ENCODE measurements at regions not wholly inside any gene's neighbourhood (a gene's known extent, or its start where the extent isn't known, plus 50 kb on each side); places are given as distances from the start of the nearest gene placed in this dataset.

GRCh38 chr7:79984210-79984609, 150.4 kb upstream of the GNAI1 start:
- H3K9ac ChIP-seq = peak overlapping the region; percentile 35
- peak overlapping the region; percentile 79 for H3K4me2 ChIP-seq (ENCODE audit: unreplicated experiment)
- no peaks in the 10 kb centered on the region for H3K27me3 ChIP-seq (replicated peaks; ENCODE audit: insufficient read depth)
- WGBS, 2 experiments (ENCODE audit: low coverage in 1 of 2, low lambda C conversion rate in 2 of 2, missing lambda C conversion rate in 2 of 2) = 2% methylated on average over 2 of the region's 2 CpGs
- no peaks in the 10 kb centered on the region for H3K79me2 ChIP-seq (ENCODE audit: insufficient read depth)
- peaks cover 61% of the 10 kb centered on the region for H3F3A ChIP-seq (ENCODE audit: insufficient read depth)
- no peaks in the 10 kb centered on the region for H3K36me3 ChIP-seq (ENCODE audit: low read depth)
- no peak for TF ChIP-seq EZH2 (IDR thresholded peaks at IDR 0.05; ENCODE audit: insufficient read depth, poor library complexity, severe bottlenecking)
- no peak for TF ChIP-seq EZH2phosphoT487 (IDR thresholded peaks at IDR 0.05; ENCODE audit: insufficient read depth, low read depth)
- no peaks in the 10 kb centered on the region for H3K9me2 ChIP-seq (ENCODE audit: insufficient read depth)
- H3K9me3 ChIP-seq (ENCODE audit: low read depth) = no peaks in the 10 kb centered on the region
- in situ Hi-C loops (cut with MboI) = no loop called here
- peaks cover 84% of the 10 kb centered on the region for H3K4me1 ChIP-seq (ENCODE audit: insufficient read depth)
- H3K27ac ChIP-seq = peak overlapping the region; percentile 82
- peak overlapping the region; percentile 1; the same call in 1 of the 2 replicates for H2AFZ ChIP-seq
- H4K20me1 ChIP-seq (ENCODE audit: insufficient read depth) = no peaks in the 10 kb centered on the region
- 0 out of 2 replicates have a peak overlapping the region, but pooled peaks have one; percentile 10 for H3K4me3 ChIP-seq
- DNase-seq = peak; percentile 63

- in situ Hi-C loops (cut with MboI) = no loop called here
- DNase-seq = peak; percentile 61
- Histone ChIP-seq H3K9me3 (ENCODE audit: low read depth) (no peaks in the 10 kb centered on the region), H4K20me1 (ENCODE audit: insufficient read depth) (no peaks in the 10 kb centered on the region), H3K4me3 (peak overlapping the region; percentile 59), H3K27me3 (replicated peaks; ENCODE audit: insufficient read depth) (no peaks in the 10 kb centered on the region), H3K9me2 (ENCODE audit: insufficient read depth) (no peaks in the 10 kb centered on the region), H3K4me2 (ENCODE audit: unreplicated experiment) (peak overlapping the region; percentile 79), H3K9ac (peak overlapping the region; percentile 61), H2AFZ (peak overlapping the region; percentile 24; the same call in 1 of the 2 replicates), H3F3A (ENCODE audit: insufficient read depth) (peaks cover 61% of the 10 kb centered on the region), H3K27ac (peak overlapping the region; percentile 82), H3K36me3 (ENCODE audit: low read depth) (no peaks in the 10 kb centered on the region), H3K4me1 (ENCODE audit: insufficient read depth) (peaks cover 76% of the 10 kb centered on the region), H3K79me2 (ENCODE audit: insufficient read depth) (no peaks in the 10 kb centered on the region)
- WGBS, 2 experiments (ENCODE audit: low coverage in 1 of 2, low lambda C conversion rate in 2 of 2, missing lambda C conversion rate in 2 of 2) = 0 to 1% methylated on average over 2 of the region's 2 CpGs
- TF ChIP-seq EZH2phosphoT487 (IDR thresholded peaks at IDR 0.05; ENCODE audit: insufficient read depth, low read depth) (no peak), EZH2 (IDR thresholded peaks at IDR 0.05; ENCODE audit: insufficient read depth, poor library complexity, severe bottlenecking) (no peak)
These were observed 152.4 kb upstream of the GNAI1 start for GRCh38 chr7:79982141-79982770.

DNA sequence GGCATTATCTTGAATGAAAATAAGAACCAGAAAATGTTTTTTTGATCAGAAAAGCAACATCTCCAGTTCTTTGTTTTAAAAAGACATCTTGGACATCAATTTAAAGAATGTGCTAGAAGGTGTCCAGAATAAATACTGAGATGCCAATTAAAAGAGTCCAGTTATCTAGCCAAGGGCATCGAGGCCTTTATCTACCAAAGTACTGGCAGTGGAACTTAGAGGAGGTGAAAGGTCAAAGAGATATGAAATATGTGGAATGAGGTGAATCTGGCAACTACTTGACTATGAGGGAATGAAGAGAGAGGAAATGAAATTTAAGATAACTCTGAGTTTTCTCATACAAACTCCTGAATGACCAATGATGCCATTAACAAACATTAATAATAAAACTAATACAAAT, 154.3 kb upstream of the GNAI1 start:
- H3K9me2 ChIP-seq (ENCODE audit: insufficient read depth) = no peaks in the 10 kb centered on the region
- no peak for TF ChIP-seq EZH2phosphoT487 (IDR thresholded peaks at IDR 0.05; ENCODE audit: insufficient read depth, low read depth)
- H3K4me2 ChIP-seq (ENCODE audit: unreplicated experiment) = peak overlapping the region; percentile 49
- peaks cover 55% of the 10 kb centered on the region for H3F3A ChIP-seq (ENCODE audit: insufficient read depth)
- H4K20me1 ChIP-seq (ENCODE audit: insufficient read depth) = no peaks in the 10 kb centered on the region
- H3K4me1 ChIP-seq (ENCODE audit: insufficient read depth) = peaks cover 68% of the 10 kb centered on the region
- WGBS, 2 experiments (ENCODE audit: low coverage in 1 of 2, low lambda C conversion rate in 2 of 2, missing lambda C conversion rate in 2 of 2) = 43 to 67% methylated on average over 1 of the region's 1 CpG
- peak overlapping the region; percentile 37; the same call in 1 of the 2 replicates for H2AFZ ChIP-seq
- no peaks in the 10 kb centered on the region for H3K27me3 ChIP-seq (replicated peaks; ENCODE audit: insufficient read depth)
- H3K9ac ChIP-seq = no peak overlapping the region
- peak overlapping the region; percentile 47 for H3K27ac ChIP-seq
- no peaks in the 10 kb centered on the region for H3K79me2 ChIP-seq (ENCODE audit: insufficient read depth)
- DNase-seq = no peak
- in situ Hi-C loops (cut with MboI) = no loop called here
- no peaks in the 10 kb centered on the region for H3K36me3 ChIP-seq (ENCODE audit: low read depth)
- H3K9me3 ChIP-seq (ENCODE audit: low read depth) = no peaks in the 10 kb centered on the region
- H3K4me3 ChIP-seq = no peak overlapping the region

DNA sequence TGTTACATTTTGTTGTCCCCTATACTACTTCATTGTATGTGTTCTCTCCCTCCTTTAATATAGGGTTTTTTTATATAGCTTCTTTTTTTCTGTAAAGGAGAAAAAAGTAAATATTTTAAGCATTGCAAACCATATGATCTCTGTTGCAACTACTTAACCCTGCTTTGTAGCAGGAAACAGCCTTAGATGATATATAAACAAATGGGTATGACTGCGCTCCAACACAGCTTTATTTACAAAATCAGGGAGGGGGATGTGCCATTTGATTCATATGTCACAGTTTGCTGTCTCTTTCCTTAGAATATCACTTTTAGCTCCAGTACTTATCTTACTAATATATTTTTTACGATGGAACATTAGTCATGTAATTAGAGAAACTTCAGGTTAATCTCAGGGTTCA, 155.2 kb upstream of the GNAI1 start:
- Histone ChIP-seq H3K4me3 (peak overlapping the region; percentile 12; the same call in 1 of the 2 replicates), H3K36me3 (ENCODE audit: low read depth) (no peaks in the 10 kb centered on the region), H3K9me2 (ENCODE audit: insufficient read depth) (no peaks in the 10 kb centered on the region), H3K27me3 (replicated peaks; ENCODE audit: insufficient read depth) (no peaks in the 10 kb centered on the region), H3K4me1 (ENCODE audit: insufficient read depth) (peaks cover 59% of the 10 kb centered on the region), H3K9me3 (ENCODE audit: low read depth) (no peaks in the 10 kb centered on the region), H2AFZ (peak overlapping the region; percentile 37), H3F3A (ENCODE audit: insufficient read depth) (peaks cover 45% of the 10 kb centered on the region), H3K4me2 (ENCODE audit: unreplicated experiment) (peak overlapping the region; percentile 49), H3K9ac (peak overlapping the region; percentile 8; the same call in 1 of the 2 replicates), H3K27ac (peak overlapping the region; percentile 47), H4K20me1 (ENCODE audit: insufficient read depth) (no peaks in the 10 kb centered on the region), H3K79me2 (ENCODE audit: insufficient read depth) (no peaks in the 10 kb centered on the region)
- in situ Hi-C loops (cut with MboI) = no loop called here
- 2 to 8% methylated on average over 2 of the region's 2 CpGs for WGBS, 2 experiments (ENCODE audit: low coverage in 1 of 2, low lambda C conversion rate in 2 of 2, missing lambda C conversion rate in 2 of 2)
- TF ChIP-seq EZH2phosphoT487 (IDR thresholded peaks at IDR 0.05; ENCODE audit: insufficient read depth, low read depth) (no peak), EZH2 (IDR thresholded peaks at IDR 0.05; ENCODE audit: insufficient read depth, poor library complexity, severe bottlenecking) (no peak)
- peak; percentile 59 for DNase-seq

Measured in GM23248 (cell line).